HUES6 (cell line): ENCODE measurements at regions not wholly inside any gene's neighbourhood (a gene's known extent, or its start where the extent isn't known, plus 50 kb on each side); places are given as distances from the start of the nearest gene placed in this dataset.

Source experiments
- H3K27ac ChIP-seq: 2 replicates; pipeline ENCODE4 v1.7.0; 2013; ENCODE audit warnings: low read depth, mild to moderate bottlenecking, low read length, inconsistent platforms
- H3K27me3 ChIP-seq: 2 replicates; pipeline ENCODE4 v1.6.1; 2013; ENCODE audit warnings: low read length; ENCODE audit not compliant: control insufficient read depth, insufficient read depth
- H3K36me3 ChIP-seq: 2 replicates; pipeline ENCODE4 v1.6.1; 2013; ENCODE audit warnings: low read length; ENCODE audit not compliant: control insufficient read depth, insufficient read depth
- H3K4me1 ChIP-seq: 2 replicates; pipeline ENCODE4 v1.6.1; 2013; ENCODE audit warnings: low read length; ENCODE audit not compliant: control insufficient read depth, insufficient read depth
- H3K4me3 ChIP-seq: 2 replicates; pipeline ENCODE4 v1.5.1; 2013; ENCODE audit warnings: low read depth, low read length
- H3K9ac ChIP-seq: one replicate; pipeline ENCODE4 v1.6.1; 2013; ENCODE audit warnings: mild to moderate bottlenecking, low read length
- H3K9me3 ChIP-seq: 2 replicates; pipeline ENCODE4 v1.6.1; 2013; ENCODE audit warnings: low read depth, low read length; ENCODE audit not compliant: control insufficient read depth, insufficient read depth

GRCh38 chr12:60324746-60325145 lies 728.9 kb downstream of the SLC16A7 start:
- no peaks in the 10 kb centered on the region for H3K4me1 ChIP-seq
- H3K9me3 ChIP-seq: no peaks in the 10 kb centered on the region
- H3K27ac ChIP-seq: no peak overlapping the region

GRCh38 chr12:60333461-60333860 lies 737.6 kb downstream of the SLC16A7 start:
- H3K4me3 ChIP-seq: no peak overlapping the region
- H3K36me3 ChIP-seq: no peaks in the 10 kb centered on the region
- no peak overlapping the region for H3K27ac ChIP-seq
- H3K4me1 ChIP-seq: peaks cover 3% of the 10 kb centered on the region; the same call in 1 of the 2 replicates
- H3K9me3 ChIP-seq: no peaks in the 10 kb centered on the region
- no peak overlapping the region for H3K9ac ChIP-seq
- H3K27me3 ChIP-seq: no peaks in the 10 kb centered on the region

More at GRCh38 chr12:60324746-60325145, 728.9 kb downstream of the SLC16A7 start:
- no peaks in the 10 kb centered on the region for H3K27me3 ChIP-seq
- no peaks in the 10 kb centered on the region for H3K36me3 ChIP-seq
- no peak overlapping the region for H3K4me3 ChIP-seq
- no peak overlapping the region for H3K9ac ChIP-seq

DNA sequence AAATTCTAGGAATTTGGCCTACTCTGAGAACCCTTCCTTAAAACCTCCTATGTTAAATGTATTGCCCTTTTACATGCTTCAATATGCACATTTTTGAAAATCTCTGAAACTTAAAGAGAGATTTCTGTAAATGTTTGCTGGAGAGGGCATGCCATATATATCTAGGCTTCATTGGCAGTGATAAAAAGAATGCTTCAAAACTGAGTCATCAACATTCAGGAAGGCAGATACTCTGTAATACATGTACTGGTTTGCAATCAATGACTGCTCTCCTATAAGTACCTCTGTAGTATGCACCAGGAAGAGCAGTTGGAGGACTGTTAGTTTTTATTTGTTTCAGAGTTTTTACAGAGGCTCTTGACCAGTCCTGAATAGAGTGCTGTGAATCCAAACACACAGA lies 739.9 kb downstream of the SLC16A7 start:
- no peaks in the 10 kb centered on the region for H3K36me3 ChIP-seq
- no peaks in the 10 kb centered on the region for H3K27me3 ChIP-seq
- H3K4me1 ChIP-seq: peaks cover 3% of the 10 kb centered on the region; the same call in 1 of the 2 replicates
- H3K9ac ChIP-seq: no peak overlapping the region
- H3K4me3 ChIP-seq: no peak overlapping the region
- no peaks in the 10 kb centered on the region for H3K9me3 ChIP-seq
- no peak overlapping the region for H3K27ac ChIP-seq

DNA sequence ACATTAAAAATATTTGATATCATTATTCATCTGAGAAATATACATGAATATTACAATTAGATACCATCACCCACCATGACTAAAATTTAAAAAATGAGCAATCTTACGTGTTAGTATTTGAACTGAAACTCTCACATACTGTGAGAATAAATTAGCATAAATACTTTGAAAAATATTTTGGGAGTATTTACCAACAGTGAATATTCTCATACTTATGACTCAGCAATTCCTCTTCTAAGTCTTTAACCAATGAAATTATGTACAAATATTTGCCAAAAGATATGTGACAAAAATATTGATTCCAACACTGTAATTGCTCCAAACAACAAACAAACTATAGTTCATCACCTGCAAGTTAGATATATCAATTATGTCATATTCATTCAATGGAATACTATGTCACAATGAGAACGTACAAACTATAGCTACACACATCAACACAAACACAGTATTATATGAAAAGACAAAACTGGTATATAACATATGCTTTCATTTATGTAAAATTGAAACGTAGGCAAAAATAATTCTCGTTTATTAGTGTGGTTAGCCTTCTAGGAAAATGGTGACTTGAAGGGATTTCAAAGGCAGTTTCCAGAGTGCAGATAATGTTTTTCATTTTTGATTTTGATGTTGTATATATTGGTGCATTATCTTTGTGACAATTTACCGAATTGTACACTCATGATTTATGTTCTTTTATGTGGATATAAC lies 742.2 kb downstream of the SLC16A7 start:
- Histone ChIP-seq H3K4me3 (no peak overlapping the region), H3K27ac (no peak overlapping the region), H3K27me3 (no peaks in the 10 kb centered on the region), H3K9me3 (no peaks in the 10 kb centered on the region), H3K36me3 (no peaks in the 10 kb centered on the region), H3K4me1 (peaks cover 3% of the 10 kb centered on the region; the same call in 1 of the 2 replicates), H3K9ac (no peak overlapping the region)

GRCh38 chr12:60345442-60345841 lies 749.6 kb downstream of the SLC16A7 start:
- H3K4me1 ChIP-seq: no peaks in the 10 kb centered on the region
- no peaks in the 10 kb centered on the region for H3K27me3 ChIP-seq

GRCh38 chr12:60349232-60349978 lies 753.6 kb downstream of the SLC16A7 start:
- no peak overlapping the region for H3K9ac ChIP-seq
- H3K36me3 ChIP-seq: no peaks in the 10 kb centered on the region

More at GRCh38 chr12:60345442-60345841, 749.6 kb downstream of the SLC16A7 start:
- no peak overlapping the region for H3K4me3 ChIP-seq
- no peak overlapping the region for H3K27ac ChIP-seq
- no peaks in the 10 kb centered on the region for H3K9me3 ChIP-seq
- H3K9ac ChIP-seq: no peak overlapping the region
- H3K36me3 ChIP-seq: no peaks in the 10 kb centered on the region

DNA sequence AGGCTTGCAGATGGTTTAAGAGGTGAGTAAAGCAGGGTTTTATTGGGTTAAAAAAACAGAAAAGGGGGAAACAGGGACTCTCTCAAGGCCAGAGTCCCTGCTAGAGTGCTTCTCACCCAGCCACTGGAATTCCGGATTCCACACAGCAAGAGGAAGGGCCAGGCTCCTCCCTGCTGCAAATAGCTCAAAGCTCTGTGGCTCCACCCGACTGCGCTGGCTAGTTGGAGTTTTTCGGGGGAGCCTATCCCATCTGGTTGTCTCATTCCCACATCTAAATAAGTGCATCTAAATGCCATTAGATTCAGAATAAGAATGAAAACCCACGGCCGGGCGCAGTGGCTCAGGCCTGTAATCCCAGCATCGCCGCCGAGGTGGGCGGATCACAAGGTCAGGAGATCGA lies 791.5 kb downstream of the SLC16A7 start:
- H3K4me3 ChIP-seq: no peak overlapping the region
- H3K4me1 ChIP-seq: no peaks in the 10 kb centered on the region
- no peak overlapping the region for H3K27ac ChIP-seq
- H3K36me3 ChIP-seq: no peaks in the 10 kb centered on the region
- no peaks in the 10 kb centered on the region for H3K27me3 ChIP-seq
- H3K9me3 ChIP-seq: peaks cover 6% of the 10 kb centered on the region; the same call in 1 of the 2 replicates
- no peak overlapping the region for H3K9ac ChIP-seq

More at GRCh38 chr12:60349232-60349978, 753.6 kb downstream of the SLC16A7 start:
- H3K4me1 ChIP-seq: no peaks in the 10 kb centered on the region
- H3K27ac ChIP-seq: no peak overlapping the region
- no peaks in the 10 kb centered on the region for H3K27me3 ChIP-seq
- H3K4me3 ChIP-seq: no peak overlapping the region
- H3K9me3 ChIP-seq: no peaks in the 10 kb centered on the region

DNA sequence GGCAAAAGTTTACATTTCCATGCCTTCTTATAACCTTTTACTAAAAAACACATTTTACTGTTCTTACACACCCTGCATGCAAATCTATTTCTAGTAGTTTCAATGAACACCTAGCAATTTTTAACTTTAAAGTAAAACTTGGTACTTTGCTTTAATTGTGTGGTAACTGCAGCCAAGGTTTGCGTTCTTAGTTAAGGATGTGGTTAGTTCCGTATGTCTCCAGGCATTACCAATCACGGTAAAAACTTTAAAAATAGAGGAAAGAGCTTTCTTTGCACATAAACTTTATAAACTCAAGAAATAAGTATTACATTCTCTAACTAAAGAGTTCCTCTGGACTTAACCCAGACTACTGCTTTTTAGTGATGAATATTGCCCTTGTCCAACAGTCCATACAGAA lies 795.2 kb downstream of the SLC16A7 start:
- H3K36me3 ChIP-seq: no peaks in the 10 kb centered on the region
- H3K27ac ChIP-seq: no peak overlapping the region
- no peaks in the 10 kb centered on the region for H3K27me3 ChIP-seq
- H3K4me3 ChIP-seq: no peak overlapping the region
- H3K9me3 ChIP-seq: peaks cover 6% of the 10 kb centered on the region; the same call in 1 of the 2 replicates
- no peaks in the 10 kb centered on the region for H3K4me1 ChIP-seq
- H3K9ac ChIP-seq: no peak overlapping the region

DNA sequence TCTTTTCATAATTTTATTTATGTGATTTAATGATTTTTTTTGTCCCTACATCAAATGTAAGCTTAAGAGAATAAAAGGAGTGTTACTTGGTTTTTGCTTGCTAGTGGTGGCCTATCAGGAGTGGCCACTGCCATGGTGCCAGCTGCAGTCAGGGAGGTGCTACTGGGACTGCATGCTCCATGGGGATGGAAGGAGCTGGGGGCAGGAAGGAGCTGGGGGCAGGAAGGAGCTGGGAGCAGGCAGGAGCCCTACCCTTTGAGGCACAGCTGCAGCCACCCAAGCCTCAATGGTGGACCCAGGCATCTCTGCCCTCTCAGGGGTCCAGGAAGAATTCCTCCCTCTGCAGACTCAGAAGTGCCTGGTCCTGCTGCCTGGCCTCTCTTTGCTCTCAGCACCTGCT lies 796.0 kb downstream of the SLC16A7 start:
- Histone ChIP-seq H3K9ac (no peak overlapping the region), H3K36me3 (no peaks in the 10 kb centered on the region), H3K9me3 (peaks cover 6% of the 10 kb centered on the region; the same call in 1 of the 2 replicates), H3K27me3 (no peaks in the 10 kb centered on the region), H3K4me1 (no peaks in the 10 kb centered on the region), H3K4me3 (no peak overlapping the region), H3K27ac (no peak overlapping the region)

GRCh38 chr12:60393093-60393492 lies 797.3 kb downstream of the SLC16A7 start:
- no peak overlapping the region for H3K27ac ChIP-seq
- no peaks in the 10 kb centered on the region for H3K4me1 ChIP-seq

DNA sequence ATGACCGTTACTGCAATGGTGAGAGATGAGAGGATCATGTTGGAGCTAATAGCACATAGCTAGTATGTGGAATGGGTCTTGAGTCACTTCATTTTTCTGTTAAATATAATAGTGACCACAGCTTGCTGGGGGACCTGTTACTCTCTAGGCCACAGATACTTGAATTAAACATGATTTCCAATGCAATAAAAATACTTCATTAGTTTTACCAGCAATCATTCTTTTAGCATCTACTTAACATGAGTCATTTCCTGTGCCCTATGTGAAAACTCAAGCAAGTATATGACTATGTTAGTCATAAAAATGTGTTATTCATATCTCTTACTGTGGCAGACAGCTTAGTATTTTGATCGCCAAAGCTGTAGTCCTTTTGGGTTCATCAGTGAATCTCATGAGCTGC lies 798.8 kb downstream of the SLC16A7 start:
- Histone ChIP-seq H3K27ac (no peak overlapping the region), H3K36me3 (no peaks in the 10 kb centered on the region), H3K27me3 (no peaks in the 10 kb centered on the region), H3K9me3 (peaks cover 6% of the 10 kb centered on the region; the same call in 1 of the 2 replicates), H3K4me3 (no peak overlapping the region), H3K9ac (no peak overlapping the region), H3K4me1 (no peaks in the 10 kb centered on the region)

More at GRCh38 chr12:60393093-60393492, 797.3 kb downstream of the SLC16A7 start:
- H3K9ac ChIP-seq: no peak overlapping the region
- no peaks in the 10 kb centered on the region for H3K36me3 ChIP-seq
- peaks cover 6% of the 10 kb centered on the region; the same call in 1 of the 2 replicates for H3K9me3 ChIP-seq
- no peaks in the 10 kb centered on the region for H3K27me3 ChIP-seq
- no peak overlapping the region for H3K4me3 ChIP-seq
